ENCODE measurements at regions not wholly inside any gene's neighbourhood (a gene's known extent, or its start where the extent isn't known, plus 50 kb on each side); places are given as distances from the start of the nearest gene placed in this dataset.

DNA sequence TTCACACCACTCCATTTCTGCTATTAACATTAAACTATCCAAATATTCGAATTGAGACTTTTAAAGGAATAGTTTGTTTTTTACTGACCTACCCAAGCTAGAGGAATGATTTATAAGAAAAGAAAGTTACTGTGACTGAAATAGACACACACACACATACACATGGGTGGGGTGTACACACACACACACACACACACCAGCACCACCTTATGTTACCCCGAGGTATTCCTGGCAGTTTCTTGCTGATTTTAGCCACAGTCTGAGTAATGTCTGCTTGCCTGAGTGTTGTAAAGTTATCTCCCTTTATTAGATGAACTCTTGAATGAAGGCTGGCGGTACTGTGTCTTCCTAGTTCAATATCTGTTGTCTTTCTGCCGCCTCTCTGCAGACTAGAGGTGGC, 91.3 kb upstream of the PRKG1 start:
- Histone ChIP-seq H3K27me3 (ENCODE audit: control insufficient read depth in 1 of 2, insufficient read depth in 2 of 2, low read length in 2 of 2) (no peaks in the 10 kb centered on the region), H3K36me3 (ENCODE audit: insufficient read depth, low read length) (no peaks in the 10 kb centered on the region), H3K4me1 (ENCODE audit: insufficient read depth, low read length) (no peaks in the 10 kb centered on the region), H3K9me3 (ENCODE audit: low read length) (no peaks in the 10 kb centered on the region), H3K27ac (ENCODE audit: low read depth, low read length) (no peak overlapping the region), H3K9ac (ENCODE audit: low read length) (no peak overlapping the region), H3K4me3 (ENCODE audit: low read depth in 1 of 2, low read length in 2 of 2) (no peak overlapping the region)

DNA sequence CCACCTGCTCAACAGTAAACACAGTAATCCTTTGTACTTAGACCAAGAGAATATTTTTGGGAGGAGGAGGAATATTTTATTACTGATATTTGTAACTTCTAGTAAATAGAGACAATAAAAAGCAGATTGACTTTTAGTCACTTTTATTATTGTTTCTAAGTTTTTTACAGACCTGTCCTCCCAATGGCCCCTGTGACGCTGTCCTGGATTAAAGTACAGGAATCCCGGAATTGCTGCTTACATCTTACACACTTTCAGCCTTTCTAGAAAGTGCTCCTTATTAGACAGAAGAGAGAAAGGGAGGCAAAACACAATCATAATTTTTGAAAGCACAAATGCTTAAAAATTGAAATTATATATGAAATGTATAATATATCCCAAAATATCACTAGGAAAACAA, 86.4 kb upstream of the PRKG1 start:
- Histone ChIP-seq H3K4me3 (ENCODE audit: low read depth in 1 of 2, low read length in 2 of 2) (no peak overlapping the region), H3K9me3 (ENCODE audit: low read length) (no peaks in the 10 kb centered on the region), H3K27me3 (ENCODE audit: control insufficient read depth in 1 of 2, insufficient read depth in 2 of 2, low read length in 2 of 2) (peaks cover 0 to 8% of the 10 kb centered on the region in 2 donors), H3K27ac (ENCODE audit: low read depth, low read length) (no peak overlapping the region), H3K36me3 (ENCODE audit: insufficient read depth, low read length) (no peaks in the 10 kb centered on the region), H3K4me1 (ENCODE audit: insufficient read depth, low read length) (peaks cover 17% of the 10 kb centered on the region), H3K9ac (ENCODE audit: low read length) (no peak overlapping the region)

GRCh38 chr10:50988792-50989191, 85.5 kb upstream of the PRKG1 start:
- Histone ChIP-seq H3K36me3 (ENCODE audit: insufficient read depth, low read length) (no peaks in the 10 kb centered on the region), H3K4me1 (ENCODE audit: insufficient read depth, low read length) (peaks cover 20% of the 10 kb centered on the region), H3K27ac (ENCODE audit: low read depth, low read length) (no peak overlapping the region), H3K9ac (ENCODE audit: low read length) (no peak overlapping the region), H3K4me3 (ENCODE audit: low read depth in 1 of 2, low read length in 2 of 2) (no peak overlapping the region), H3K9me3 (ENCODE audit: low read length) (no peaks in the 10 kb centered on the region), H3K27me3 (ENCODE audit: control insufficient read depth in 1 of 2, insufficient read depth in 2 of 2, low read length in 2 of 2) (peaks cover 0 to 10% of the 10 kb centered on the region in 2 donors)

DNA sequence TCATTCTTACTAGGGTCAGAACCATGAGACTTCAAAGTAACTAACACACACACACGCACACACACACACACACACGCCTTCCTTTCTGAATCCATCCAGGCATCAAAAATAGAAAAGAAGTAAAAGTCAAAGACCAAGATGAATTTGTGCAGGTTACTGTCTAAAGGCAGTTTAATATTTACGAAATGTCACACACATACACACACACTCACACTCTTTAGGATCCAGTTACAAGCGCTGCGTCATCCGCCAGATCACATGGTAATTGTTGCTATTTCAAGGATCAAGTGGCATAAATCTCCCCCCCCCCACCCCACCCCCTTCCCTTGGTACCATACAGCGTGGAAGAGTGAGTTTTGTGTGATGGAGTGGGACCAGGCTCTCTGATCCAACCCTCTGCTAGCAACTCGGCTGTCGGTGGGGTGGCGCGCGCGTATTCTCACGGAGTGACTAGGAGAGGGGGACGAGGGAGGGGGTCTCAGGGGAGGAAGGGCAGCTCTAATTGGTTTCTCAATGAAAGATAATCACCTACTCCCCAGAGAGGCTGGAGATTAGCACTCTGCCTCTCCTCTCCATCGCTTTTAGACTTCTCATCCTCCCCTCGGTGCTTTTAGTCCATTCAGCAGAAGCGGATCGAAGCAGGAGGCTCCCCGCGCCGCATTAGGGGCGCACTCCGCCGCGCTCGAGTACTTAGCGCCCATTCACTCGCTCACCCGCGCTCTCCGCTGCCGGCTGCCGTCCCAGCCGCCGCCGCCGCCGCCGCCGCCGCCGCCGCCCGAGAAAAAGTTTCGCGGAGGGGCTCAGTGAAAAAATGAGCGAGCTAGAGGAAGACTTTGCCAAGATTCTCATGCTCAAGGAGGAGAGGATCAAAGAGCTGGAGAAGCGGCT, 83.5 kb upstream of the PRKG1 start:
- Histone ChIP-seq H3K4me3 (ENCODE audit: low read depth in 1 of 2, low read length in 2 of 2) (peak overlapping the region; percentile 59 to 69), H3K36me3 (ENCODE audit: insufficient read depth, low read length) (no peaks in the 10 kb centered on the region), H3K9me3 (ENCODE audit: low read length) (no peaks in the 10 kb centered on the region), H3K27ac (ENCODE audit: low read depth, low read length) (peak overlapping the region; percentile 52), H3K4me1 (ENCODE audit: insufficient read depth, low read length) (peaks cover 22% of the 10 kb centered on the region), H3K27me3 (ENCODE audit: control insufficient read depth in 1 of 2, insufficient read depth in 2 of 2, low read length in 2 of 2) (peaks cover 0 to 10% of the 10 kb centered on the region in 2 donors), H3K9ac (ENCODE audit: low read length) (no peak overlapping the region)

DNA sequence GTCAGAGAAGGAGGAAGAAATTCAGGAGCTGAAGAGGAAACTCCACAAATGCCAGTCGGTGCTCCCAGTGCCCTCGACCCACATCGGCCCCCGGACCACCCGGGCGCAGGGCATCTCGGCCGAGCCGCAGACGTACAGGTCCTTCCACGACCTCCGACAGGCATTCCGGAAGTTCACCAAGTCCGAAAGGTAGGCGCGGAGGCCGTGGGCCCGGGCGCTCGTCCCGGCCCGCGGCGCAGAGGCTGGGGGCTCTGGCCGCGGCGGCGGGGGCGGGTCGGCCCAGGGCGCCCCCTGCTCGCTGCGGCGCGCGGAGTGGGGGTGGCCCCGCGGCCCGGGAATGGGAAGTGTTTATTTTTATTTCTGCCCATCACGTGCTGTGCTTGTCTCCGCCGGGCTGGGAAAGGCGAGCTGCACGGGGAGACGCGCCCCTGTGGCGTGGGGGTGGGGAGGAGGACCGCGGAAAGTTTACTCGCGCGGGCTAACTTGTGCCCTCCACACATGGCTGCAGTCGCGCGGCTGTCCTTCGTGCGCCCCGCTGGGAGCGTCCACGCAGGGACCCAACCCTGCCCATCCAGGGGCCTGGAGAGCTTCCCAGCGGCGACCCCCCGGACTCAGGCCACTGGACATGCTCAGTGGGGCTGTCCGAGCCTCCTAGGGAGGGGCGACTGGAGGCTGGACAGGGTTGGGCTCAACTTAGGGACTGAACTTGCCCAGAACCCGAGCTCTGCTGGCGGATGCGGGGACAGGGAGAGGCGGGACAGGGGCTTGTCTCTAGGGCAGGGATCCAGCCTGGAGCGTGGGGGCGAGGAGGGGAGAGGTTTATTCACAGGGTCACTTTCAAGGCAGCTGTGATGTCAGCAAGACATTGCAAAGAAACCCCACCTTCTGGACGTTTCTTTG, 82.6 kb upstream of the PRKG1 start:
- H3K27ac ChIP-seq (ENCODE audit: low read depth, low read length): peak overlapping the region; percentile 52
- no peaks in the 10 kb centered on the region for H3K36me3 ChIP-seq (ENCODE audit: insufficient read depth, low read length)
- peak overlapping the region; percentile 59 to 69 for H3K4me3 ChIP-seq (ENCODE audit: low read depth in 1 of 2, low read length in 2 of 2)
- H3K27me3 ChIP-seq (ENCODE audit: control insufficient read depth in 1 of 2, insufficient read depth in 2 of 2, low read length in 2 of 2): peaks cover 0 to 10% of the 10 kb centered on the region in 2 donors
- no peak overlapping the region for H3K9ac ChIP-seq (ENCODE audit: low read length)
- peaks cover 22% of the 10 kb centered on the region for H3K4me1 ChIP-seq (ENCODE audit: insufficient read depth, low read length)
- H3K9me3 ChIP-seq (ENCODE audit: low read length): no peaks in the 10 kb centered on the region

DNA sequence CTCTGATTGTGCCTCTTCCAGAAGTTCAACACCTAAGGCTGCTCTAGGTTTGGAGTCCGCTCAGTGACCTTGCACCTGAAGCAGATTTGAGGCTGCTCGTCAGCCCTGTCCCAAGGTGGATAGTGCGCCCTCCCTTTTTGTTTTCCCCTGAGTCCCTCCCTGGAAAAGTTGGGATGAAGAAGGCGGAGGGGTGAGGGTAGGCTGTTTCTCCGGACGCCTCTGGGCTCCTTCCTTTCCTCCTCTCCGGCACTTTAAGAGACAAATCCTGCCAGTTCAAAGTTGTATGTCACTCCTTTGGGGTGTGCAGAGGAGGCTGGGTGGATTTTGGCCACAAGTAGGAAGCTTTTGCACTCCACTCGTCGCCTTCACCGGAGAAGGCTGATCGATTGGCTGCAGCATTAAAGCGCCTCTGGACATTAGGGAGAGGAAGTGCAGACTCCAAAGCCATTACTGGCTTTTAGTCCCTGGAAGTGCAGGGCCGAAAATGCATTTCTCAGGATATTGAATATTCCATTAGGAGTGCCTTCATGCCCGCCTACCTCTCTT, 81.9 kb upstream of the PRKG1 start:
- no peaks in the 10 kb centered on the region for H3K36me3 ChIP-seq (ENCODE audit: insufficient read depth, low read length)
- no peak overlapping the region for H3K9ac ChIP-seq (ENCODE audit: low read length)
- H3K27me3 ChIP-seq (ENCODE audit: control insufficient read depth in 1 of 2, insufficient read depth in 2 of 2, low read length in 2 of 2): peaks cover 0 to 10% of the 10 kb centered on the region in 2 donors
- no peaks in the 10 kb centered on the region for H3K9me3 ChIP-seq (ENCODE audit: low read length)
- H3K4me1 ChIP-seq (ENCODE audit: insufficient read depth, low read length): peaks cover 22% of the 10 kb centered on the region
- H3K4me3 ChIP-seq (ENCODE audit: low read depth in 1 of 2, low read length in 2 of 2): peak overlapping the region in 1 of 2 donors; percentile 58
- H3K27ac ChIP-seq (ENCODE audit: low read depth, low read length): no peak overlapping the region

DNA sequence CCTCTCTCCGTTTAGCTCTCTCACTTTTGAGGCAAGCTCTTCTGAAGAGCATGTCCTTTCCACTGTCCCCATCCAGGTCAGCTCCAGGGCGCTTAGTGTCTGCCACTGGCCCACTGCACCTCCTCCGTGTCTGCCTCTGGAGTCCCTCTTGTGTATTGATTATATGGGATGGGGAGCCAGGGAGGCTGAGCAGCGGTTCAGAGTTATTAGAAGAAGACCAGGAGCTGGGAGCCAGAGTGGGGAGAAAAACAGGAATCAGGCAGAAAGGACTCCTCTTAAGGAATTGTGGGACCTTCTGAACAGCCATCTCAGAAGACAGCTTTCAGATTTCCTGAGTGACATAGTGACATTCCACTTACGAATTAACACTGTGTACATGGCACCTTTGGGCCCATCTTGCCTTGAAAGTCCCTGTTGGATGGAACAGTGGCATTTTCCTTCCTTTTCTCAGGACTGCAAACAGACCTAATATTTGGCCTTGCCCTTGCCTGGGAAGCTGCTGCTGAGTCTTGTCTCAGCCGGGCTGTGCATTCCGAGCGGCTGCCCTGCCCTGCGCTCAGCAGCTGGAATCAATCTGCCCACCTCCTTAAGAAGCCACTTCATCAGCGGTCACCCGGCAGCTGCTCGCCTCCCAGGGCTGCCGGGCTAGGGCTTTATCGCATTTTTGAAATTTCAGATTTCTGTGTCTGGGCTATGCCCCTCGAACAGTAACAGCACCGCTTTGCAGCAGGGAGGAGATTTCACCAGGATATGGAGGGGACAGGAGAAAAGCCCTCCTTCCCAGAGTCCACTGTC, 81.1 kb upstream of the PRKG1 start:
- H3K9ac ChIP-seq (ENCODE audit: low read length): no peak overlapping the region
- peaks cover 22% of the 10 kb centered on the region for H3K4me1 ChIP-seq (ENCODE audit: insufficient read depth, low read length)
- H3K27ac ChIP-seq (ENCODE audit: low read depth, low read length): no peak overlapping the region
- peak overlapping the region in 1 of 2 donors; percentile 39 for H3K4me3 ChIP-seq (ENCODE audit: low read depth in 1 of 2, low read length in 2 of 2)
- H3K9me3 ChIP-seq (ENCODE audit: low read length): no peaks in the 10 kb centered on the region
- peaks cover 0 to 10% of the 10 kb centered on the region in 2 donors for H3K27me3 ChIP-seq (ENCODE audit: control insufficient read depth in 1 of 2, insufficient read depth in 2 of 2, low read length in 2 of 2)
- H3K36me3 ChIP-seq (ENCODE audit: insufficient read depth, low read length): no peaks in the 10 kb centered on the region

DNA sequence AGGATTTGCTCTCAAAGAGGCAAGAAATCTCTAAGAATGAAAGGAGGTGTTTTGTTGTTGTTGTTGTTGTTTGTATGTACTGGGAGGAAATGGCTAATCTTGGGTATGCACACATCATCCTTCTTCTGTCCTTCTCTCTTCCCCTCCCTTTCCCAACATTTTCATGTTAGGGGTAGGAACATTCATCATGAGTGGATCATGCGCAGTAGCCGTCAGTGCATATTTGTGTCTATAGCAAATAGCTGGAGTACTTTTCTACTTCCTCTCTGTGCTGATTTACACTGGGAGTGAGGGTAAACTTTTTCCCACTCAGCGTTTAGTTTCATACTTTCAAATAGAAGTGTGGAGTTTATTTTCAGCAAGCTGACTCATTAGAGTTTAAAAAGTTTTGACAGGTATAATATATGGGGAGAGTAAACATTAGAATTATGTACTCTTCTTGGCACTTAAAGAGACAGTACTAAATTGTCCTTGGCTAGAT, 80.5 kb upstream of the PRKG1 start:
- Histone ChIP-seq H3K27ac (ENCODE audit: low read depth, low read length) (no peak overlapping the region), H3K9me3 (ENCODE audit: low read length) (no peaks in the 10 kb centered on the region), H3K4me3 (ENCODE audit: low read depth in 1 of 2, low read length in 2 of 2) (peak overlapping the region in 1 of 2 donors; percentile 39), H3K4me1 (ENCODE audit: insufficient read depth, low read length) (peaks cover 22% of the 10 kb centered on the region), H3K36me3 (ENCODE audit: insufficient read depth, low read length) (no peaks in the 10 kb centered on the region), H3K9ac (ENCODE audit: low read length) (no peak overlapping the region), H3K27me3 (ENCODE audit: control insufficient read depth in 1 of 2, insufficient read depth in 2 of 2, low read length in 2 of 2) (peaks cover 0 to 10% of the 10 kb centered on the region in 2 donors)

GRCh38 chr10:50997461-50997860, 76.8 kb upstream of the PRKG1 start:
- Histone ChIP-seq H3K9me3 (ENCODE audit: low read length) (no peaks in the 10 kb centered on the region), H3K4me3 (ENCODE audit: low read depth in 1 of 2, low read length in 2 of 2) (no peak overlapping the region), H3K36me3 (ENCODE audit: insufficient read depth, low read length) (no peaks in the 10 kb centered on the region), H3K27ac (ENCODE audit: low read depth, low read length) (no peak overlapping the region), H3K27me3 (ENCODE audit: control insufficient read depth in 1 of 2, insufficient read depth in 2 of 2, low read length in 2 of 2) (peaks cover 0 to 5% of the 10 kb centered on the region in 2 donors), H3K9ac (ENCODE audit: low read length) (no peak overlapping the region), H3K4me1 (ENCODE audit: insufficient read depth, low read length) (peaks cover 6% of the 10 kb centered on the region)

DNA sequence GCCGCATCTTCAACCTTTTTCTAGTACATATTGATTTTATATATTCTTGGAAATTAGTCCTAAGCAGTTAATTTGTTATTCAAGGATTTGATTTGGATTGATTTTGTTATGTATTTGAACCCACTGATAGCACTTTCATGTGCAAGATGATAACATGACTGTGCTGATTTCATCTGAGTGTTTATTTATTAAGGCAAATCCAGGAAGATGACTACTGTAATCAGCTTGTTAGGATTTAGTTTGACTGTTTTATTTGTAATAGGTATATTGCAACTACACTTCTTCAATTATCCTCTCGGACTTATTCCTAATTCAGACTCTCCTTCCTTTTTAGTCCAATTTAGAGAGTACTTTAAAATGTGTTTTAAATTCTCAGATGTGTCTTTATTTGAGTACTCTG, 75.1 kb upstream of the PRKG1 start:
- no peaks in the 10 kb centered on the region for H3K4me1 ChIP-seq (ENCODE audit: insufficient read depth, low read length)
- no peaks in the 10 kb centered on the region for H3K36me3 ChIP-seq (ENCODE audit: insufficient read depth, low read length)
- no peak overlapping the region for H3K27ac ChIP-seq (ENCODE audit: low read depth, low read length)
- H3K9me3 ChIP-seq (ENCODE audit: low read length): no peaks in the 10 kb centered on the region
- H3K27me3 ChIP-seq (ENCODE audit: control insufficient read depth in 1 of 2, insufficient read depth in 2 of 2, low read length in 2 of 2): no peaks in the 10 kb centered on the region
- no peak overlapping the region for H3K4me3 ChIP-seq (ENCODE audit: low read depth in 1 of 2, low read length in 2 of 2)
- H3K9ac ChIP-seq (ENCODE audit: low read length): no peak overlapping the region
